ENCODE measurements at regions not wholly inside any gene's neighbourhood (a gene's known extent, or its start where the extent isn't known, plus 50 kb on each side); places are given as distances from the start of the nearest gene placed in this dataset.

GRCh38 chr16:50879873-50880695 lies 138.2 kb downstream of the CYLD start:
- peak; percentile 58 for DNase-seq
- TF ChIP-seq CTCF (IDR thresholded peaks at IDR 0.05) = no peak
- peak overlapping the region; percentile 61 for H3K4me3 Mint-ChIP-seq
- H3K36me3 Mint-ChIP-seq (ENCODE audit: low read depth) = no peaks in the 10 kb centered on the region
- H3K27me3 Mint-ChIP-seq (ENCODE audit: low read depth, poor library complexity) = peaks cover 16% of the 10 kb centered on the region
- peaks cover 25% of the 10 kb centered on the region for H3K4me1 Mint-ChIP-seq
- H3K27ac Mint-ChIP-seq = no peak overlapping the region
- H3K9me3 Mint-ChIP-seq = peaks cover 13% of the 10 kb centered on the region

GRCh38 chr16:50878966-50879615 lies 137.2 kb downstream of the CYLD start:
- no peaks in the 10 kb centered on the region for H3K36me3 Mint-ChIP-seq (ENCODE audit: low read depth)
- TF ChIP-seq CTCF (IDR thresholded peaks at IDR 0.05) = no peak
- H3K4me3 Mint-ChIP-seq = peak overlapping the region; percentile 61
- peaks cover 13% of the 10 kb centered on the region for H3K27me3 Mint-ChIP-seq (ENCODE audit: low read depth, poor library complexity)
- peaks cover 9% of the 10 kb centered on the region for H3K9me3 Mint-ChIP-seq
- no peak for DNase-seq
- peaks cover 25% of the 10 kb centered on the region for H3K4me1 Mint-ChIP-seq
- no peak overlapping the region for H3K27ac Mint-ChIP-seq

DNA sequence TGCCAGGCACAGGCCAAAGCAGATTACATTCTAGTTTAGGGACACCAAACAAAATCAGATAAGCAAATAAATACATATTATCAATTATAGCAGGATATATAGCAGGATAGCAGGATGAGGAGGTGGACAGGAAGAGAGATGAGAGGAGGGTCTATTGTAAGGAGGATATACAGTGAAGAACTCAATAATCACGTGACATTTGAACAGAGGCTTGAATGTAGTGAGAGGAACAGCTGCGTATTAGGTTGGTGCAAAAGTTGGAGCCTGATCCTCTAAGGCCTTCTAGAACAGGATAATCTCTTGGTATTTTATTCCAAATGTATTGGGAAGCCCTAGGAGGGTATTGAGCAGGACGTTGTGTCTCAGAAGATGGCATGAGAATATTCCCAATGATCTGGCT lies 136.7 kb downstream of the CYLD start:
- DNase-seq = no peak
- Mint-ChIP-seq H3K27ac (no peak overlapping the region), H3K4me1 (peaks cover 25% of the 10 kb centered on the region), H3K27me3 (ENCODE audit: low read depth, poor library complexity) (peaks cover 13% of the 10 kb centered on the region), H3K4me3 (no peak overlapping the region), H3K9me3 (peaks cover 10% of the 10 kb centered on the region), H3K36me3 (ENCODE audit: low read depth) (no peaks in the 10 kb centered on the region)
- TF ChIP-seq CTCF (IDR thresholded peaks at IDR 0.05) = no peak

DNA sequence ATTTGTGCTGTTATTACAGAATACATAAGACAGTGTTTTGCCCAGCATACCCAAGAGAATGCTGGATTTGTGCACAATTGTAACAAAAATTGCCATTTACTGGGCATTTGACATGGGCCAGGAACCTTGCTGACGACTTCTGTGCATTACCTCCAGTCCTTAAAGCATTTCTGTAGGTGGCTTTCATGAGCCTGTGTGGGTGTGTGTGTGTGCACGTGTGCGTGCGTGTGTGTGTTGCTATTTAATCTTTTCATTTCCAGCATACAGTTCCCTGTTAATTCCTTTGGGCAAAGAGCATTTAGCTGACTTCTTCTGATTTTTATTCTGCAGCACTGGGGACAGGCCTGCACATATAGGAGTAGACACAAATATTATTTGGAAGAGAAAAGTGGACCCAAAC lies 134.4 kb downstream of the CYLD start:
- H3K4me3 Mint-ChIP-seq = no peak overlapping the region
- peaks cover 7% of the 10 kb centered on the region for H3K27me3 Mint-ChIP-seq (ENCODE audit: low read depth, poor library complexity)
- peaks cover 15% of the 10 kb centered on the region for H3K4me1 Mint-ChIP-seq
- peaks cover 25% of the 10 kb centered on the region for H3K9me3 Mint-ChIP-seq
- H3K27ac Mint-ChIP-seq = no peak overlapping the region
- TF ChIP-seq CTCF (IDR thresholded peaks at IDR 0.05) = no peak
- no peaks in the 10 kb centered on the region for H3K36me3 Mint-ChIP-seq (ENCODE audit: low read depth)
- DNase-seq = no peak

DNA sequence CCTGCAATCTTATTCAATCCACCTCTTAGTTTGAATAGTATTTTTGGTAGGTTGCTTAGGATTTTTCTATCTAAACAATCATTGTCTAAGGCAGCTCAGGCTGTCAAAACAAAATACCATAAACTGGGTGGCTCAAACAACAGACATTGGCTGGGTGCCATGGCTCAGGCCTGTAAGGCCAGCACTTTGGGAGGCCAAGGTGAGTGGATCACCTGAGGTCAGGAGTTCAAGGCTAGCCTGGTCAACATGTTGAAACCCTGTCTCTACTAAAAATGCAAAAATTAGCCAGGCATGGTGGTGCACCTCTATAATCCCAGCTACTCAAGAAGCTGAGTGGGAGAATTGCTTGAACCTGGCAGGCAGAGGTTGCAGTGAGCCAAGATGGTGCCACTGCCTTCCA lies 126.7 kb downstream of the CYLD start:
- Mint-ChIP-seq H3K27ac (no peak overlapping the region), H3K4me1 (peaks cover 14% of the 10 kb centered on the region), H3K9me3 (peaks cover 30% of the 10 kb centered on the region), H3K4me3 (no peak overlapping the region), H3K36me3 (ENCODE audit: low read depth) (no peaks in the 10 kb centered on the region), H3K27me3 (ENCODE audit: low read depth, poor library complexity) (no peaks in the 10 kb centered on the region)
- DNase-seq = no peak
- no peak for TF ChIP-seq CTCF (IDR thresholded peaks at IDR 0.05)

All from nephron progenitor cell (in vitro differentiated cells).